Small intestine (tissue), 7 donors: ENCODE measurements at regions not wholly inside any gene's neighbourhood (a gene's known extent, or its start where the extent isn't known, plus 50 kb on each side); places are given as distances from the start of the nearest gene placed in this dataset.

Experiments
- DNase-seq, 2 donors: peaks; one replicate each; pipeline versions ENCODE4 v3.0.0 to v3.0.0-alpha.2; 2013
- FAIRE-seq: peaks from 2 replicates; lab custom pipeline; 2012; peaks lifted over from hg19 to GRCh38; lab: Jason Lieb, UNC
- H3K27ac ChIP-seq, 3 donors: one replicate each; pipeline ENCODE4 v1.5.1; 2013; ENCODE audit warnings: low read length in 2 of 3, mild to moderate bottlenecking in 2 of 3, control low read depth in 1 of 3, inconsistent platforms in 1 of 3, low read depth in 1 of 3, moderate library complexity in 1 of 3
- H3K27me3 ChIP-seq, 3 donors: one replicate each; pipeline ENCODE4 v1.6.1; 2013; ENCODE audit warnings: low read length in 3 of 3, inconsistent platforms in 1 of 3; ENCODE audit not compliant: control insufficient read depth in 3 of 3, insufficient read depth in 3 of 3
- H3K36me3 ChIP-seq, 3 donors: one replicate each; pipeline ENCODE4 v1.6.1; 2013; ENCODE audit warnings: low read length in 3 of 3, inconsistent platforms in 1 of 3, low read depth in 1 of 3, mild to moderate bottlenecking in 1 of 3, moderate library complexity in 1 of 3; ENCODE audit not compliant: control insufficient read depth in 3 of 3, insufficient read depth in 2 of 3
- H3K4me1 ChIP-seq, 3 donors: one replicate each; pipeline ENCODE4 v1.6.1; 2013; ENCODE audit warnings: low read length in 2 of 3, inconsistent platforms in 1 of 3, low read depth in 1 of 3, mild to moderate bottlenecking in 1 of 3, moderate library complexity in 1 of 3; ENCODE audit not compliant: control insufficient read depth in 3 of 3, insufficient read depth in 2 of 3
- H3K4me3 ChIP-seq, 3 donors: one replicate each; pipeline ENCODE4 v1.5.1; 2013; ENCODE audit warnings: low read length in 3 of 3, control low read depth in 1 of 3, inconsistent platforms in 1 of 3, low read depth in 1 of 3, mild to moderate bottlenecking in 1 of 3, moderate library complexity in 1 of 3
- H3K9me3 ChIP-seq, 2 donors: one replicate each; pipeline ENCODE4 v1.6.1; 2013; ENCODE audit warnings: low read depth in 1 of 2, low read length in 1 of 2; ENCODE audit not compliant: control insufficient read depth in 2 of 2, insufficient read depth in 1 of 2
- WGBS, 3 donors: extraction: QIAGEN DNeasy Blood & Tissue Kit; methylation state at CpG; one replicate each; pipeline ENCODE4 v1.1.7; 2013; 5-methylcytosine and 5-hydroxymethylcytosine counted together
- donor health status: healthy with polysubstance abuse.
- donor health status: control.
- donor health status: control.
- donor health status: Bipolar disorder and iron deficiency.
- donor health status: healthy.

DNA sequence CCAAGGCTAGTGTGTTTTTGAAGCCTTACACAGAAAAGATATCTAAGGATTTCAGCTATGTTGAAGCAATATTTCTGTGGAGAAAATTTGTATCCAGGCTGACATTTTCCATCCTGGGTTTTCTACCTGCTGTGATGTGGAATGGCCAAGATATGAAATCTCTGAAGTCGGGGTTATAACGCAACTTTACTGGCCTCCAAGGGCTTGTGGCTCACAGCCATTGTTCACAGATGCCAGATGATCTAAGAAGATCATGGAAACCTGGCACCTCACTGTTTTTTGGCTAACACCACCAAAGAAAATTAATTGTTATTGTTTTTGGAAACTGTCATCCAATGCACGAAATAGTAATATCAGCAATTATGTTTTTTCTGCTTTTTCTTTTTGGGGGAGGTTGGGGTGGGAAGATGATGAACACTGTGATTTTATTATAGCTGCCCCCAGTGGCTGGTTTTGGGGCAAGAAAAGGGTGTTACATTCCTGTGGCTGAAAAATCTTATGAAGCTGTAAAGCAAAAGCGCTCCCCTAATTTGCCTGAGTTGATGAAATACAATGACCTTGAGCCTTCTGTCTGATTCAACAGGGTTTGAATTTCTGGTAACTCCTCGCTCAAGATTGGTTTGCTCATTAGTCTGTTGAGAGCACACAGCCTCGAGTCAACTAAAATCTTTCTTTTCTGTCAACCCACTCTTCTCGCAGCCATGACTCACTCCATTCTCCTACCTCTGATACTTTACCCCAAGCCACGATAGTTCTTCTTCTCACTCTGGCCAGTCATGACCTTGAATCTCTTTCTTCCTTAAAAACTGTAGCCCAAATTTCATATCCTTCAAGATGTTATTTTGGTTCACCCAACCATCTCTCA is 236.7 kb downstream of the PAX1 start:
- H3K27me3 ChIP-seq, result no peaks in the 10 kb centered on the region
- no peak for FAIRE-seq
- no peak for DNase-seq
- no peaks in the 10 kb centered on the region for H3K36me3 ChIP-seq
- no peak overlapping the region for H3K27ac ChIP-seq
- no peaks in the 10 kb centered on the region for H3K9me3 ChIP-seq
- H3K4me3 ChIP-seq, result no peak overlapping the region
- no peaks in the 10 kb centered on the region for H3K4me1 ChIP-seq
- 62 to 80% (median 67%) methylated on average over 8 of the region's 8 CpGs for WGBS, 3 donors

DNA sequence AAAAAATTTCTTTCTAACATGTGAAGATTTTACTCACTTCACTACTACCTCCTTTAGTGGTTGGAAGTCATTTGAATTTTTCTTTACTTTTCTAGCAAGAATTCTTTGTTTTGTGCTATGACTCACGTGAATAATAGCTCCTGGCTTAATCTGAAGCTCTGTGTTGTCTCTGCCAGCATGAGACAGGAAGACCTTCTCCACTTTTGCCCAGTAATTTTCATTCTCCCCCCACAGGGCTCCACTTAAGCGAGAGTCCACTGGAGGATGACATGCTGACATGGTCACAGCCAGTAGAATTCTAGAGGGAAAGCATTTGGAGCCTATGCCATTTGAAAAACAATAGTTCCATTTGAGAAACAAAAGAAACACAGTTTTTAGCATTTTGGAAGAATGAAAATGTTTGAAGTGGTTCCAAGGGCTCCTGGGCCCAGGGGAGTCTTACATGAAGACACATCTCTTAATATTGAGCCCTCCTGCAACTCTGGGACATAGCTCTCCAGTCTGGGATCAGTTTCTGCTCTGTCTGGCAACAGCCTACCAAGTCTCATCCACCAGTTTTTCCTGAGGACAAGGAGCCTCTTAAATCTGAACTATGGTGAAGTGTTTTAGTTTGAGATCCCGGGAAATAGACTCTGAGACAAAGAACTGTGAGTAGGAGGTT is 231.4 kb downstream of the PAX1 start:
- Histone ChIP-seq H3K36me3 (no peaks in the 10 kb centered on the region), H3K27me3 (no peaks in the 10 kb centered on the region), H3K4me1 (no peaks in the 10 kb centered on the region), H3K27ac (no peak overlapping the region), H3K9me3 (no peaks in the 10 kb centered on the region), H3K4me3 (no peak overlapping the region)
- 40% methylated on average over 3 of the region's 3 CpGs for WGBS, 3 donors
- FAIRE-seq (no peak), DNase-seq (no peak)

DNA sequence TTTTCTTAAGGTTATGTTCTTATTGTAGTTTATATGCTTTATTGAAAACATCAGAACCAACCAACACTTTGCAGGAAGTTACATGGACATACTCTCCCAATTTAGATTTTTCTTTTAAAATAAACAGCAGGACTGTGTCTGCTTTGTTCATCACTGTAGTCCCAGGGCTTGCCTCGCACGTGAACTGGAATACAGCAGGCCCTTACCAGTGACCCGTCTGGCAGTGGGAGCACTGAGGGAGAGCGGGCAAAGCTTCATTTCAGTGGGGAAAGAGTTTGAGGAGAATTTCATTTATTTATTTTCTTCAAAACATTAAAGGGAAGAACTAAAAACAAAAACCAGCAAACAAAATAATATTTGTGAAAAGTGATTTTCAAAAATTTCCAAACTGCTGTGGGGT is 230.8 kb downstream of the PAX1 start:
- Histone ChIP-seq H3K4me1 (no peaks in the 10 kb centered on the region), H3K4me3 (no peak overlapping the region), H3K27me3 (no peaks in the 10 kb centered on the region), H3K9me3 (no peaks in the 10 kb centered on the region), H3K36me3 (no peaks in the 10 kb centered on the region), H3K27ac (no peak overlapping the region)
- DNase-seq (no peak), FAIRE-seq (no peak)
- 67 to 84% (median 71%) methylated on average over 4 of the region's 4 CpGs for whole genome bisulfite sequencing, 3 donors

DNA sequence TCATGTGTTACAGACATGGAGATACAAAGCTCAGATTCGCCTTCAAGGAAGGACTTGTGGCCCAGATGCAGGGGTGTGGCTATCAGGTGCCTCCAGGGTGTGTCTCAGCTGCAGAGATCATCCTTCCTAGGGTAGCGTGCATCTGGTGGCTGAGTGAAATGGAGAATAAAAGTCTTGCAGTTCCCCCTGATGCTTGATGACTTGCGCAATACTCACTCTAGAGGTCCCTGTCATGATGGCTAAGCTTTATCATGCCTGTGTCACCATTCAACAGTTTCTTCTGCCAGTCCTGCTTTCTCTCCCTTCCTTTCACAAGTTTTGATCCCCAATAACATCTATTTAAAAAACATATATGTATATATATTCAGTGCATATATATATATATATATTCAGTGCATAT is 228.1 kb downstream of the PAX1 start:
- Histone ChIP-seq H3K36me3 (no peaks in the 10 kb centered on the region), H3K9me3 (no peaks in the 10 kb centered on the region), H3K4me3 (no peak overlapping the region), H3K27ac (no peak overlapping the region), H3K27me3 (no peaks in the 10 kb centered on the region), H3K4me1 (no peaks in the 10 kb centered on the region)
- DNase-seq, result no peak
- 67 to 85% (median 74%) methylated on average over 3 of the region's 3 CpGs for whole genome bisulfite sequencing, 3 donors
- FAIRE-seq, result no peak

DNA sequence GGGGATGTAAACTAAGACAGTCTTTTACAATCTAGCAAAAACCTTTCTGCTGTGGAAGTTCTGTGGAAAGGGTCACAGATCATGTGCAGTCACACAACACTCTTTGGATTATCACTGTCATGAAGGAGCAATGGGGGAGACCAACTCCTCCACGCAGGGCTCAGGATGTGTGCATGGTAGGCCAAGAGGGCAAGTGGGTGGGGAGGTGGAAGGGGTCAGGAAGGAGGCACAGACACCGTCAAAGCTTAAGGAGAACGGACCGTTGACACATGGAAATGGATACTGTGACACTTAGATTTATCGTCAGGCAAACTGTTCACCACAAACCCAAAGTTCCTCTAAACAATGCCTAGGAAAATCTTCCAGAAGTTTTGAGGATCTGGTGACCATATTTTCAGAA is 215.8 kb downstream of the PAX1 start:
- no peaks in the 10 kb centered on the region for H3K36me3 ChIP-seq
- H3K27me3 ChIP-seq, result no peaks in the 10 kb centered on the region
- no peak overlapping the region for H3K27ac ChIP-seq
- no peak for FAIRE-seq
- WGBS, 3 donors, result 63 to 73% (median 63%) methylated on average over 5 of the region's 5 CpGs
- peaks cover 0 to 2% of the 10 kb centered on the region in 2 donors for H3K9me3 ChIP-seq
- DNase-seq, result no peak
- H3K4me3 ChIP-seq, result no peak overlapping the region
- no peaks in the 10 kb centered on the region for H3K4me1 ChIP-seq

DNA sequence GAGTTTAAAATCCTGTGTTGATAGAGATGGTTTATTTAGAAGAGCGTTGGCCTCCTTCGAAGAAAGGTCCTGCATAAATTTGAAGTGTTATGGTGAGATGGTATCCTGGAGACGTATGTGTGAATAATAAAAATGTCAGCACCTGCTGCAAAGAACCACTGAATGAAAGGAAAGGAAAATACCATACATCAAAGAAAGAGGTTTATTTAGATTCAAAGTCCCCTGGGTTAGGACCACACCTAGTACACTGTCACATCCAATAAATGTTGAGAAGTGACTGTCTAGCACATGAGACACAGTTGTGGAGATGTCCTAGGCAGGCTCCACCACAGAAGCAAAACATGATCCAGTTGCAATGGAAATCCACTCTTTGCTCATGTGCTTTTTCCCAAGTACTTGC is 214.7 kb downstream of the PAX1 start:
- Histone ChIP-seq H3K4me3 (no peak overlapping the region), H3K27ac (no peak overlapping the region), H3K9me3 (peaks cover 0 to 2% of the 10 kb centered on the region in 2 donors), H3K36me3 (no peaks in the 10 kb centered on the region), H3K27me3 (no peaks in the 10 kb centered on the region), H3K4me1 (no peaks in the 10 kb centered on the region)
- 59 to 66% (median 66%) methylated on average over 3 of the region's 3 CpGs for WGBS, 3 donors
- no peak for FAIRE-seq
- no peak for DNase-seq

DNA sequence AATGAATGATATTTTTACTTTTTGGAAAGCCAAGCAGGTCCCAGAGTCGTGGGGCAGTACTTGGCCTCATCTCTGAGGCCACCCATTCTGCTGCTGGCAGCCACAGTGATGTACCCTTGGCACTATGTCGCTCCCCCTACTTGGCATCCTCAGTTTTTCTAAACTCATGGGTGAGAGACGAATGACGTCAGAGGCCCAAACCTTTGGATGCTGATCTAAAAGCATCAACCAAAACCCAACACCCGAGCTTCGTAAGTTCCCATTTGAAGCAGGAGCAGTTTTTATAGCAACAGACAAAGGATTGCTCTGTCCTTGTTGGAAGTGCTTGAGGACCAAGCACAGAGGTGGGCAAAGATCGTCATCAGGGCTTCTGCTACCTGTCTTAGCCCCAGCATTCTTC is 212.9 kb downstream of the PAX1 start:
- H3K27me3 ChIP-seq, result no peaks in the 10 kb centered on the region
- FAIRE-seq (no peak), DNase-seq (no peak)
- no peak overlapping the region for H3K27ac ChIP-seq
- peaks cover 0 to 2% of the 10 kb centered on the region in 2 donors for H3K9me3 ChIP-seq
- WGBS, 3 donors, result 79 to 84% (median 84%) methylated on average over 7 of the region's 7 CpGs
- no peaks in the 10 kb centered on the region for H3K36me3 ChIP-seq
- no peaks in the 10 kb centered on the region for H3K4me1 ChIP-seq
- no peak overlapping the region for H3K4me3 ChIP-seq

DNA sequence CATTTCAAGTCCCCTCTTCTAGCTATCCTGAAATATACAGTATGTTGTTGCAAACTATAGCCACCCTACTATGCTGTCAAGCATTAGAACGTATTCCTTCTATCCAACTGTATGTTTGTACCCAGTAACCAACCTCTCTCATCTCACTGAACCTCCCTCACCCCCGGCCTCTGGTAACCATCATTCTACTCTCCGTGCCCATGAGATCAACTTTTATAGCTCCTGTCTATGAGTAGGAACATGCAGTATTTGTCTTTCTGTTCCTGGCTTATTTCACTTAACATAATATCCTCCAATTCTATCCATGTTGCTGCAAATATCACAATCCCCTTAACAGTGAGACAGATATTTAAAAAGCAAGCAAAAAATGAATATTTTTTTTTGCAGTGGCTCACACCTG is 196.9 kb downstream of the PAX1 start:
- DNase-seq (no peak), FAIRE-seq (no peak)
- H3K4me3 ChIP-seq, result no peak overlapping the region
- peaks cover 0 to 2% of the 10 kb centered on the region in 2 donors for H3K9me3 ChIP-seq
- WGBS, 3 donors, result 70 to 81% (median 73%) methylated on average over 3 of the region's 3 CpGs
- H3K27ac ChIP-seq, result no peak overlapping the region
- no peaks in the 10 kb centered on the region for H3K27me3 ChIP-seq
- no peaks in the 10 kb centered on the region for H3K4me1 ChIP-seq
- no peaks in the 10 kb centered on the region for H3K36me3 ChIP-seq
